Neural crest cell (in vitro differentiated cells): ENCODE measurements at regions not wholly inside any gene's neighbourhood (a gene's known extent, or its start where the extent isn't known, plus 50 kb on each side); places are given as distances from the start of the nearest gene placed in this dataset.

Experiments
- DNase-seq: peaks from one replicate; pipeline ENCODE4 v3.0.0; 2021; ENCODE audit warnings: low read depth, mixed read lengths, low spot score
- H3K27ac Mint-ChIP-seq: one replicate; pipeline ENCODE4 v1.8.0; 2021; ENCODE audit warnings: mild to moderate bottlenecking, mixed read lengths; ENCODE audit not compliant: unreplicated experiment
- H3K27me3 Mint-ChIP-seq: 2 replicates; pipeline ENCODE4 v1.8.0; 2021; ENCODE audit warnings: low read depth, mild to moderate bottlenecking, mixed read lengths
- H3K36me3 Mint-ChIP-seq: 2 replicates; pipeline ENCODE4 v1.8.0; 2021; ENCODE audit warnings: low read depth, mild to moderate bottlenecking, mixed read lengths
- H3K4me1 Mint-ChIP-seq: 2 replicates; pipeline ENCODE4 v1.8.0; 2021; ENCODE audit warnings: mixed read lengths
- H3K4me3 Mint-ChIP-seq: one replicate; pipeline ENCODE4 v1.8.0; 2021; ENCODE audit warnings: mild to moderate bottlenecking, mixed read lengths
- H3K9me3 Mint-ChIP-seq: 2 replicates; pipeline ENCODE4 v1.8.0; 2021; ENCODE audit warnings: mixed read lengths
- TF ChIP-seq, protein P1 (sequence below): fragments of 200-600 bp; sonication (generic); conservative IDR thresholded peaks from 2 replicates; pipeline ENCODE4 v1.5.0; 2021; ENCODE audit warnings: antibody characterized with exemption, mild to moderate bottlenecking

DNA sequence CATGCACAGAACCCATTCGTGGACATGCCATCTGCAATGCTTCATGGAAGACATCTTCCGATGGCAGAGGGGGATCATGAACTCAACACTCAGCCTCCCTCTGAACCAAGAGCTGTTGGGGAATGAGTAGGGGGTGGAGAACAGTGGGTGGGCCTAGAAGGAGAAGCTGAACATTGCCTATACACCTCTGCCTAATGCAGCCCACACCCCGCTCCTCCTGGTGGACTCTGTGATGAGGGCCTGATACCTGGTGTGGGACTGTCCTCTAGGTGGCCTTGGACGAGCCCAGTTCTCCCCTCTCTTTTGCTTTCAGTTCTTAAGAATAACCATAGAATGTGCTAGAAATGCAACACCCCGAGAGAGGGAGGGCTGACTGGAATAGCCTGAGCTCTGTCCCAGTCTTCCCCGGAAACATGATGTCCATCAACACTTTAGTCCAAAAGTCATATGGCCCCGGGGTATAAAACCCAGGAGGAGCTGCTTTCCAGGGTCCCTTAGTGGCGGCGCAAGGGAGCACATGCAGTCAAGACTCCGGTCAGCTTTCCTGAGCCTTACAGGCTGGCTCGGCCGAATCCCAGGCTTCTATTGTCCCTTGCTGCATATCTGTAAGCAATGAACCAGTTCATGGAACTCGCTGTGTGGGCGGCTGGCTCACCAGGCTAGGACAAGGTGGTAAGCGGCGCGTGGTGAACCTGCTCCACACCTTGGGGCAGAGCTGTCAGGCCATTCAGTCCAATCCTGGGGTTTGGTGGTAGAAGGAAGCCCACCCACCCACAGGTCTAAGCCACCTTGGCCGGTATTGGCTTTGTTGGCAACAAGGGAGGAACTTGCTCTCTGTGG lies 216.9 kb downstream of the CTTN start:
- Mint-ChIP-seq H3K27ac (no peak overlapping the region), H3K9me3 (no peaks in the 10 kb centered on the region), H3K4me1 (peaks cover 36% of the 10 kb centered on the region), H3K27me3 (peaks cover 11% of the 10 kb centered on the region), H3K36me3 (no peaks in the 10 kb centered on the region), H3K4me3 (no peak overlapping the region)
- no peak for DNase-seq
- TF ChIP-seq, protein P1, sequence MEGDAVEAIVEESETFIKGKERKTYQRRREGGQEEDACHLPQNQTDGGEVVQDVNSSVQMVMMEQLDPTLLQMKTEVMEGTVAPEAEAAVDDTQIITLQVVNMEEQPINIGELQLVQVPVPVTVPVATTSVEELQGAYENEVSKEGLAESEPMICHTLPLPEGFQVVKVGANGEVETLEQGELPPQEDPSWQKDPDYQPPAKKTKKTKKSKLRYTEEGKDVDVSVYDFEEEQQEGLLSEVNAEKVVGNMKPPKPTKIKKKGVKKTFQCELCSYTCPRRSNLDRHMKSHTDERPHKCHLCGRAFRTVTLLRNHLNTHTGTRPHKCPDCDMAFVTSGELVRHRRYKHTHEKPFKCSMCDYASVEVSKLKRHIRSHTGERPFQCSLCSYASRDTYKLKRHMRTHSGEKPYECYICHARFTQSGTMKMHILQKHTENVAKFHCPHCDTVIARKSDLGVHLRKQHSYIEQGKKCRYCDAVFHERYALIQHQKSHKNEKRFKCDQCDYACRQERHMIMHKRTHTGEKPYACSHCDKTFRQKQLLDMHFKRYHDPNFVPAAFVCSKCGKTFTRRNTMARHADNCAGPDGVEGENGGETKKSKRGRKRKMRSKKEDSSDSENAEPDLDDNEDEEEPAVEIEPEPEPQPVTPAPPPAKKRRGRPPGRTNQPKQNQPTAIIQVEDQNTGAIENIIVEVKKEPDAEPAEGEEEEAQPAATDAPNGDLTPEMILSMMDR: no peak

DNA sequence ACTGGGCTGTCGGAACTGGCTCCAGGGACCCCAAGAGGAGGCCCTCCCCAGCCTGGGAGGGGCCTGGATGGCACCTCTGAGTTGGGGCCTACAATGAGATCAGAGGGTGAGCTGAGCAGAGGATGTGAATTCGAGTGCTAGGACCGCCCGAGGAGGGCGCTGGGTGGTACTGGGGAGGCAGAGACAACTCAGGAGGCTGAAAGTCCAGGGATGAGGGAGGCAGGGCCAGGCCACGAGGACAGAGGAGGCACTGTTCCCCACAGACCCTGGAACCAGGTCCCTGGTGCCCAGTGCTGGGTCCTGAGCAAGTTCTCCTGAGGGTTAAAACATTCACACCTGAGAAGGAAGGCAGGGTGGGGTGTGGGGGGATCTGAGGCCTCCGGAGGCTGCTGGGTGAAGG lies 218.0 kb downstream of the CTTN start:
- Mint-ChIP-seq H3K4me3 (no peak overlapping the region), H3K36me3 (no peaks in the 10 kb centered on the region), H3K27ac (peak overlapping the region; percentile 7), H3K9me3 (no peaks in the 10 kb centered on the region), H3K4me1 (peaks cover 25% of the 10 kb centered on the region), H3K27me3 (peaks cover 10% of the 10 kb centered on the region)
- TF ChIP-seq, protein P1: no peak
- DNase-seq: no peak

DNA sequence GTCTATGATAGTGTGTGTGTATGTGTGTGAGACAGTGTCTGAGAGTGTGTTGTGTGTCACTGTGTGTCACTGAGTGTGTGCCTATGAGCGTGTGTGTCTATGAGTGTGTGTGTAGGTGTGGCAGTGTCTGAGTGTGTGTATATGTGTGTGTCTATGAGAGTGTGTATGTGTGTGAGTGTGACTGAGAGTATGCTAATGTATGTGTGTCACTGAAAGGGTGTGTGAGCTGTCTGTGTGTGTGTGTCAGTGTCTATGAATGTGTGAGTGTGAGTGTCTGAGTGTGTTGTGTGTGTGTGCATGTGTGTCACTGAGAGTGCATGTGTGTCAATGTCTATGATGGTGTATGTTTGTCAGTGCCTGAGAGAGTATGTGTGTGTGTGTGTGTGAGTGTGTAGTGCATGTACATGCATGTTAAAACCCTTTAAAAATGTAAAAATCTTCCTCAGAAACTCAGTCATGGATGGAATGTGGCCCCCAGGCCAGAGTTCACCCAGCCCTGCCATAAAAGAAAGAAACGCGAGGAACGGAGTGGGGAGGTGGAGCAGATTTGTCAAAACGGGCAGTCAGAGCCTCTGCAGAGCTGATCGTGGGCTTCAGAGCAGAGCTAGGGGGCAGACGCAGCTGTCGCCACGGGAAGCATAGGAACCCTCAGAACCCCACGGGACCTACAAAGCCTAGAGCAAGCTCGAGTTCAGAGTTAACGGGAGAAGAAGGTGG lies 218.8 kb downstream of the CTTN start:
- no peak for DNase-seq
- peaks cover 18% of the 10 kb centered on the region for H3K4me1 Mint-ChIP-seq
- H3K9me3 Mint-ChIP-seq: no peaks in the 10 kb centered on the region
- TF ChIP-seq, protein P1: no peak
- peaks cover 4% of the 10 kb centered on the region for H3K27me3 Mint-ChIP-seq
- no peak overlapping the region for H3K4me3 Mint-ChIP-seq
- no peaks in the 10 kb centered on the region for H3K36me3 Mint-ChIP-seq
- no peak overlapping the region for H3K27ac Mint-ChIP-seq

DNA sequence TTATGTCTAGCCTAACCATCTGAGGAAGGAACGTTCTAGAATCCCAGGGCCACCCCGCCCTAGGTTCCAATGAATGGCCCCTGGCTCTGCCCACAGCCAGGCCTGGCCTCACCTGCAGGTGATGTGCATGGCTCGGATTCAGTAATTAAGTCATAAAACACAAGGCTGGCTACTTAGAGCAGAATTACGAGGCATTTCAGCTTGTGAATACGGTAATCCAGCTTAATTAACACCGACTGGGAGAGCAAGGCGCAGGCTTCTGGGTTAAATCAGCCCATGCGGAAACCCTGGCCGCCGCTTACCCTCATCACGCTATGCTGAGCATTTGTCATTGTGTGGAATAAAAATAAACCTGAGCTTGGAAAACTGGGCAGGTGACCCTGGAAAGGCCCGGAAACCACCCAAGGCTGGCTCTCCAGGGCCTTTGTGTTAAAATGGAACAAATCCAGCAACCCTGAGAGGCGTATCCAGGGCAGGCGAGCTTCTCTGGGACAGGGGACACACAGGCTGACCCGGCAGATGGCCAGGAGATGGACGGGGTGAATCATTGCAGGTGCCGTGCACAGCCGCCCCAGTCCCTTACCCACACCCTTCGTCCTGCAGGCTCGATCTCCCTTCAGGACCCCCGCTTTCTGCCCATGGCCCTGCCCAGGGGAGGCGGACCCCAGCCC lies 220.2 kb downstream of the CTTN start:
- H3K27me3 Mint-ChIP-seq: no peaks in the 10 kb centered on the region
- H3K9me3 Mint-ChIP-seq: no peaks in the 10 kb centered on the region
- peaks cover 16% of the 10 kb centered on the region for H3K4me1 Mint-ChIP-seq
- H3K27ac Mint-ChIP-seq: no peak overlapping the region
- TF ChIP-seq, protein P1: no peak
- no peak for DNase-seq
- no peaks in the 10 kb centered on the region for H3K36me3 Mint-ChIP-seq
- H3K4me3 Mint-ChIP-seq: no peak overlapping the region

DNA sequence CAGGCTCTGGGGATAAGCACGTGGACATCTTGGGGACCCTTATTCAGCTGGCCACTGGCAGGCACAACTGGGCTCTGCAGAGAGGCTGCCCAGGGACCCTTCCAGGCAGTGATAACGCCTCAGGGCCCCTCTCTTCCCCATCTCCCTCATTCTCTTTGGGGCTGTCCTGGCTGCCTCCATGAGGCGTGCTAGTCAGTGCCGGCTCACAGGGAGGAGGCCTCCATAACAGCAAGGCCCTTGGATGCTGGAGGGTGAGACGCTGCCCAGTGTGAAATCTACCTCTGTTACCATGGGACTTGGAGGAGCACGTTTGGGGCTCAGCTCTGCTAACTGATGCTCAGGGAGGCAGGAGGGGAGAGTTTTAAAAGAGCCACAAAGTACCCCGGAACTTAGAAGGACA lies 221.3 kb downstream of the CTTN start:
- H3K36me3 Mint-ChIP-seq: no peaks in the 10 kb centered on the region
- peaks cover 9% of the 10 kb centered on the region for H3K4me1 Mint-ChIP-seq
- no peak overlapping the region for H3K4me3 Mint-ChIP-seq
- no peaks in the 10 kb centered on the region for H3K9me3 Mint-ChIP-seq
- no peaks in the 10 kb centered on the region for H3K27me3 Mint-ChIP-seq
- no peak for DNase-seq
- TF ChIP-seq, protein P1: no peak
- no peak overlapping the region for H3K27ac Mint-ChIP-seq
